ENCODE measurements at regions not wholly inside any gene's neighbourhood (a gene's known extent, or its start where the extent isn't known, plus 50 kb on each side); places are given as distances from the start of the nearest gene placed in this dataset.

DNA sequence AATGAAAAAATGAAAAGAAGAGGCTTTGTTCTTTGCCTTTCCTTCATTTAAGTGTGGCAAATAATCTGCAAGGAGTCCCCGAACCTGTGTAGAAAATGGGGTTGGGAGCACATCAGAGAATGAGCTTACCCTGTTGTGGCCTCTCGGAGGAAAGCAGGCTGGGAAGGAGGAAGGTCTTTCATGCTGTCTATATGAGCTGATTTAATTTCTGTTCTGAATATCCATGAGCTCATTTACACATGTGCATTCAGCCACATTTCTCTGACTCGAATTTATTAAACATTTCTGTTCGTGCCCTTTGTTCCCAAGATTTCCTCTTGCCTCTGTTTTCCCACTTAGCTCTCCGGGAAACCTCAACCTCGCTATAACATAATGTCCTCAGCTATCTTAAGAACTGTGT lies 584.4 kb upstream of the CDH4 start:
- no TSS peak for BruUV-seq (replicated peaks)
- TF ChIP-seq, protein P1, sequence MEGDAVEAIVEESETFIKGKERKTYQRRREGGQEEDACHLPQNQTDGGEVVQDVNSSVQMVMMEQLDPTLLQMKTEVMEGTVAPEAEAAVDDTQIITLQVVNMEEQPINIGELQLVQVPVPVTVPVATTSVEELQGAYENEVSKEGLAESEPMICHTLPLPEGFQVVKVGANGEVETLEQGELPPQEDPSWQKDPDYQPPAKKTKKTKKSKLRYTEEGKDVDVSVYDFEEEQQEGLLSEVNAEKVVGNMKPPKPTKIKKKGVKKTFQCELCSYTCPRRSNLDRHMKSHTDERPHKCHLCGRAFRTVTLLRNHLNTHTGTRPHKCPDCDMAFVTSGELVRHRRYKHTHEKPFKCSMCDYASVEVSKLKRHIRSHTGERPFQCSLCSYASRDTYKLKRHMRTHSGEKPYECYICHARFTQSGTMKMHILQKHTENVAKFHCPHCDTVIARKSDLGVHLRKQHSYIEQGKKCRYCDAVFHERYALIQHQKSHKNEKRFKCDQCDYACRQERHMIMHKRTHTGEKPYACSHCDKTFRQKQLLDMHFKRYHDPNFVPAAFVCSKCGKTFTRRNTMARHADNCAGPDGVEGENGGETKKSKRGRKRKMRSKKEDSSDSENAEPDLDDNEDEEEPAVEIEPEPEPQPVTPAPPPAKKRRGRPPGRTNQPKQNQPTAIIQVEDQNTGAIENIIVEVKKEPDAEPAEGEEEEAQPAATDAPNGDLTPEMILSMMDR (IDR thresholded peaks at IDR 0.05; ENCODE audit: unreplicated experiment) = no peak
- Mint-ChIP-seq H3K9me3 (ENCODE audit: unreplicated experiment) (no peaks in the 10 kb centered on the region), H3K27ac (ENCODE audit: low read depth, unreplicated experiment) (no peak overlapping the region), H3K36me3 (ENCODE audit: insufficient read depth, unreplicated experiment) (no peaks in the 10 kb centered on the region), H3K4me1 (ENCODE audit: insufficient read depth, unreplicated experiment) (no peaks in the 10 kb centered on the region), H3K4me3 (ENCODE audit: unreplicated experiment) (no peak overlapping the region), H3K27me3 (ENCODE audit: insufficient read depth, unreplicated experiment) (peaks cover 37% of the 10 kb centered on the region)
- ChIA-PET CTCF (interaction anchor here (0.6 kb wide), 1 partner anchor 72 kb away, joined by 3 read pairs; no protein-coding TSS in a partner anchor), POLR2A (no interaction called here)
- DNase-seq (ENCODE audit: unreplicated experiment) = no peak
- intact Hi-C loops (cut with micrococcal nuclease) = no loop called here

DNA sequence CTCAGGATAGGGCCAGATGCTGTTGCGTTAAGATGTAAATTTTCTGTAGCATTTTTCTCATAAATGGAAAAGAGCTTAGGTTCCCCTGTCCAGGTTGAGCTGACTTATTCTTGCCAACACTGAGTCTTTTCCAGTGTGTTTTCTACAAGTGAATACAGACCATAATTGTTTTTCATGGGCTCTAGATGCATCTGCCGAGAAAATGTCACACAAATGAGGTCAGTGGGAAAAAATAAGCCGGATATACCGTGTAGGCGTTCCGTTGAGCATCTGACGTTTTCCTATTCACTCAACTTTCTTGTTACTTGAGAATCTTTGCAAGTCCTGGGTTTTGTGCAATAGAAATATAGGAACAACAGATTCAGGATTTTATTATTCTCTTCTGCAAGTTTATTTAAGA lies 582.9 kb upstream of the CDH4 start:
- no TSS peak for BruUV-seq (replicated peaks)
- no peaks in the 10 kb centered on the region for H3K4me1 Mint-ChIP-seq (ENCODE audit: insufficient read depth, unreplicated experiment)
- no peak for DNase-seq (ENCODE audit: unreplicated experiment)
- TF ChIP-seq, protein P1 (IDR thresholded peaks at IDR 0.05; ENCODE audit: unreplicated experiment) = no peak
- ChIA-PET CTCF (interaction anchor here (0.6 kb wide), 3 partner anchors 18 to 715 kb away, joined by 3 read pairs; no protein-coding TSS in a partner anchor), POLR2A (no interaction called here)
- H3K36me3 Mint-ChIP-seq (ENCODE audit: insufficient read depth, unreplicated experiment) = no peaks in the 10 kb centered on the region
- no peak overlapping the region for H3K4me3 Mint-ChIP-seq (ENCODE audit: unreplicated experiment)
- intact Hi-C loops (cut with micrococcal nuclease) = no loop called here
- H3K27me3 Mint-ChIP-seq (ENCODE audit: insufficient read depth, unreplicated experiment) = peaks cover 49% of the 10 kb centered on the region
- no peak overlapping the region for H3K27ac Mint-ChIP-seq (ENCODE audit: low read depth, unreplicated experiment)
- no peaks in the 10 kb centered on the region for H3K9me3 Mint-ChIP-seq (ENCODE audit: unreplicated experiment)

DNA sequence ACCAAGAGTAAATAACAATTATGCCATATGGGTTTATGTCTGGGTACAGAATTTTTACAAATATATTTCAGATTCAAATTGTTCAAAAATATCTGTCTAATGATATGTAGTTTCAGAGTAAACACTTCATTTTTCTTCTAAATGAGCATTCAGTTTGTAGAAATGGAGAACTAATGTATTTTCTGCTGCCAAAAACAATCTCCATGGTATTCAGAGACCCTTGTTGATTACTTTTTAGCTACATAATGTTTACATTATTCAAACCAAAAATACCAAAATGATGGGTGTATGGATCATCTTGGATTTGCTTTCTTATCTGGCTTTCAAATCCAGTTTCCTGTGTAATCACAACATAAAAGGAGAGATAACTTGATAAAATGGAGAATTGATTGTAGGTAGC lies 576.0 kb upstream of the CDH4 start:
- no peaks in the 10 kb centered on the region for H3K36me3 Mint-ChIP-seq (ENCODE audit: insufficient read depth, unreplicated experiment)
- H3K4me1 Mint-ChIP-seq (ENCODE audit: insufficient read depth, unreplicated experiment) = no peaks in the 10 kb centered on the region
- no peaks in the 10 kb centered on the region for H3K9me3 Mint-ChIP-seq (ENCODE audit: unreplicated experiment)
- no TSS peak for BruUV-seq (replicated peaks)
- TF ChIP-seq, protein P1 (IDR thresholded peaks at IDR 0.05; ENCODE audit: unreplicated experiment) = no peak
- peaks cover 84% of the 10 kb centered on the region for H3K27me3 Mint-ChIP-seq (ENCODE audit: insufficient read depth, unreplicated experiment)
- ChIA-PET POLR2A (no interaction called here), CTCF (interaction anchor here (0.6 kb wide), 1 partner anchor 176 kb away, joined by 3 read pairs; no protein-coding TSS in a partner anchor)
- DNase-seq (ENCODE audit: unreplicated experiment) = no peak
- intact Hi-C loops (cut with micrococcal nuclease) = no loop called here
- H3K4me3 Mint-ChIP-seq (ENCODE audit: unreplicated experiment) = no peak overlapping the region
- no peak overlapping the region for H3K27ac Mint-ChIP-seq (ENCODE audit: low read depth, unreplicated experiment)

DNA sequence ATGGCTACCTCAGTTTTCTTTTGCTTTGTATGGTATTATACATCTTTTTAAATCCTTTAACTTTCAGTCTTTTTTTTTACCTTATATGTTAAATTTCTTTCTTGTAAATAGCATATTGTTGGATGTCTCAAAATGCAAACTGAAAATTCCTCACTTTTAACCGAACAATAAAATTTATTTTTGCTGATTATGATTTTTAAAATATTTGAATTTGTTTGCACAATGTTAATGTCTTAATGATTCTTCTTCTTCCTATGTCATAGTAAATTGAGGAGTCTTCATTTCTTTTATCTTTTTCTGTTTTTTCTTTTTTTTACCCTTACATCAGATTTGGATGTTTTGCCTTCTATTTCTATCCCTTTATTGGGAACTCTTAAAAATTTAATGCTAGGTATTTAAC lies 574.2 kb upstream of the CDH4 start:
- CTCF ChIA-PET = no interaction called here
- H3K4me3 Mint-ChIP-seq (ENCODE audit: unreplicated experiment) = no peak overlapping the region
- no peak overlapping the region for H3K27ac Mint-ChIP-seq (ENCODE audit: low read depth, unreplicated experiment)
- H3K4me1 Mint-ChIP-seq (ENCODE audit: insufficient read depth, unreplicated experiment) = no peaks in the 10 kb centered on the region
- TF ChIP-seq, protein P1 (IDR thresholded peaks at IDR 0.05; ENCODE audit: unreplicated experiment) = no peak
- DNase-seq (ENCODE audit: unreplicated experiment) = no peak
- H3K36me3 Mint-ChIP-seq (ENCODE audit: insufficient read depth, unreplicated experiment) = no peaks in the 10 kb centered on the region
- BruUV-seq (replicated peaks) = no TSS peak
- intact Hi-C loops (cut with micrococcal nuclease) = no loop called here
- POLR2A ChIA-PET = no interaction called here
- peaks cover 91% of the 10 kb centered on the region for H3K27me3 Mint-ChIP-seq (ENCODE audit: insufficient read depth, unreplicated experiment)
- no peaks in the 10 kb centered on the region for H3K9me3 Mint-ChIP-seq (ENCODE audit: unreplicated experiment)
